GM12878 (cell line): ENCODE measurements at regions not wholly inside any gene's neighbourhood (a gene's known extent, or its start where the extent isn't known, plus 50 kb on each side); places are given as distances from the start of the nearest gene placed in this dataset.

Experiments used
- CTCF ChIP-seq, 3 experiments: IDR thresholded peaks in 2 of 3; conservative IDR thresholded peaks in 1 of 3; 2 replicates each; pipeline ENCODE4 v1.5.1; 2011; ENCODE audit warnings: low read depth in 3 of 3, low read length in 3 of 3, mild to moderate bottlenecking in 3 of 3, control low read depth in 2 of 3, moderate library complexity in 2 of 3, inconsistent platforms in 1 of 3, mixed read lengths in 1 of 3; ENCODE audit not compliant: control insufficient read depth in 2 of 3, insufficient read depth in 1 of 3; ENCODE audit errors: extremely low read depth in 1 of 3
- PKNOX1 ChIP-seq: fragments of 450-650 bp; IDR thresholded peaks from 2 replicates; pipeline ENCODE4 v1.6.1; 2016; ENCODE audit warnings: mild to moderate bottlenecking
- RAD21 ChIP-seq: IDR thresholded peaks from 2 replicates; pipeline ENCODE4 v1.6.1; 2011; ENCODE audit warnings: mild to moderate bottlenecking, low read depth, low read length, moderate library complexity; ENCODE audit not compliant: insufficient read depth
- SRF ChIP-seq, 2 experiments: IDR thresholded peaks; 2 replicates each; pipeline ENCODE4 v1.6.1; 2011; ENCODE audit warnings: low read depth in 2 of 2, low read length in 2 of 2, mild to moderate bottlenecking in 1 of 2, moderate library complexity in 1 of 2
- ZNF274 ChIP-seq: IDR thresholded peaks from one replicate; pipeline ENCODE4 v1.8.0; 2011; ENCODE audit not compliant: insufficient read length, insufficient read depth

- TF ChIP-seq RAD21: no peak
- TF ChIP-seq SRF (IDR thresholded peaks at IDR 0.05; ENCODE audit: low read depth in 2 of 2, low read length in 2 of 2): no peak
- no peak for TF ChIP-seq ZNF274
- TF ChIP-seq PKNOX1: no peak
- no peak for TF ChIP-seq CTCF (IDR thresholded peaks at IDR 0.05 in 2 of 3, conservative IDR thresholded peaks at IDR 0.05 in 1 of 3; ENCODE audit: control insufficient read depth in 2 of 3, extremely low read depth in 1 of 3, insufficient read depth in 1 of 3, low read depth in 3 of 3, low read length in 3 of 3)
Measured at GRCh38 chr11:112777283-112777751, 183.9 kb upstream of the NCAM1 start.
